Prostate gland (tissue), 2 donors: ENCODE measurements at regions not wholly inside any gene's neighbourhood (a gene's known extent, or its start where the extent isn't known, plus 50 kb on each side); places are given as distances from the start of the nearest gene placed in this dataset.
"Not testable (repeated sequence)": the region's sequence is repeated elsewhere in the genome, so short reads cannot be mapped to it uniquely, and the experiment has no call there.

Source experiments
- DNase-seq: peaks from one replicate; pipeline ENCODE4 v3.0.0-alpha.2; 2019; ENCODE audit warnings: low spot score
- H3K27ac ChIP-seq, 2 donors: fragments of 200-600 bp; sonication (generic); 2 replicates each; pipeline ENCODE4 v1.5.1; 2017 to 2019
- H3K27me3 ChIP-seq: fragments of 200-600 bp; sonication (generic); replicated peaks from 2 replicates; pipeline ENCODE4 v1.5.1; 2019; ENCODE audit not compliant: insufficient read depth
- H3K36me3 ChIP-seq, 2 donors: fragments of 200-600 bp; sonication (generic); 1 replicate in 1 of 2; 2 replicates in 1 of 2; pipeline versions ENCODE4 v1.5.1 to v1.8.1; 2017 to 2019
- H3K4me1 ChIP-seq: fragments of 200-600 bp; sonication (generic); replicated peaks from 2 replicates; pipeline ENCODE4 v1.5.1; 2019
- H3K4me3 ChIP-seq, 2 donors: fragments of 200-600 bp; sonication (generic); 2 replicates each; pipeline ENCODE4 v1.5.1; 2017 to 2019
- H3K9me3 ChIP-seq: fragments of 200-600 bp; sonication (generic); 2 replicates; pipeline ENCODE4 v1.5.1; 2017
- CTCF ChIP-seq, 4 experiments: fragments of 200-600 bp in 2 of 4; fragments of 450-650 bp in 2 of 4; sonication (generic) in 2 of 4; IDR thresholded peaks; 1 replicate in 3 of 4; 2 replicates in 1 of 4; pipeline ENCODE4 v1.5.1; 2016 to 2019; ENCODE audit warnings: antibody characterized with exemption in 4 of 4, mild to moderate bottlenecking in 2 of 4, moderate library complexity in 2 of 4
- POLR2A ChIP-seq: fragments of 450-650 bp; IDR thresholded peaks from one replicate; pipeline ENCODE4 v1.6.1; 2016; ENCODE audit warnings: antibody characterized with exemption, mild to moderate bottlenecking
- POLR2AphosphoS5 ChIP-seq: sonication (generic); formaldehyde crosslinking; IDR thresholded peaks from one replicate; pipeline ENCODE4 v1.6.1; 2017; ENCODE audit warnings: antibody characterized with exemption
- WGBS: methylation state at CpG from one replicate; pipeline ENCODE4 v1.1.5; 2018; 5-methylcytosine and 5-hydroxymethylcytosine counted together
- intact Hi-C: fragments of 100-400 bp; cut with DNase I; formaldehyde crosslinking; loops from one replicate; pipeline ENCODE4 v1.14.2; 2022

- TF ChIP-seq CTCF (IDR thresholded peaks at IDR 0.05) (no peak), POLR2AphosphoS5 (no peak), POLR2A (no peak)
- intact Hi-C loops = no loop called here
- Histone ChIP-seq H3K4me1 (no peaks in the 10 kb centered on the region), H3K4me3 (no peak overlapping the region), H3K27ac (no peak overlapping the region), H3K27me3 (no peaks in the 10 kb centered on the region), H3K9me3 (no peaks in the 10 kb centered on the region), H3K36me3 (no peaks in the 10 kb centered on the region)
- DNase-seq = no peak
Measured at GRCh38 chr4:167973513-167973912, 118.8 kb upstream of the ANXA10 start.

GRCh38 chr4:167985565-167985964 lies 106.8 kb upstream of the ANXA10 start:
- no peaks in the 10 kb centered on the region for H3K27me3 ChIP-seq
- no peaks in the 10 kb centered on the region for H3K36me3 ChIP-seq
- no peaks in the 10 kb centered on the region for H3K9me3 ChIP-seq
- no peak overlapping the region for H3K4me3 ChIP-seq
- intact Hi-C loops = no loop called here
- TF ChIP-seq POLR2AphosphoS5 = no peak
- no peak for TF ChIP-seq CTCF (IDR thresholded peaks at IDR 0.05)
- no peak for TF ChIP-seq POLR2A
- H3K27ac ChIP-seq = no peak overlapping the region
- H3K4me1 ChIP-seq = no peaks in the 10 kb centered on the region
- DNase-seq = no peak

- DNase-seq = no peak
- Histone ChIP-seq H3K27me3 (no peaks in the 10 kb centered on the region), H3K4me3 (no peak overlapping the region), H3K4me1 (no peaks in the 10 kb centered on the region), H3K27ac (no peak overlapping the region), H3K36me3 (no peaks in the 10 kb centered on the region), H3K9me3 (no peaks in the 10 kb centered on the region)
- intact Hi-C loops = loop anchor here (1.0 kb wide), 1 partner anchor 12 kb away; no protein-coding TSS in a partner anchor
- WGBS = 95% methylated on average over 2 of the region's 3 CpGs
- TF ChIP-seq CTCF (IDR thresholded peaks at IDR 0.05) (no peak), POLR2A (no peak), POLR2AphosphoS5 (no peak)
Measured at GRCh38 chr4:167986044-167986443, 106.3 kb upstream of the ANXA10 start.

- H3K4me3 ChIP-seq = no peak overlapping the region
- no peak overlapping the region for H3K27ac ChIP-seq
- H3K36me3 ChIP-seq = no peaks in the 10 kb centered on the region
- WGBS = 93% methylated on average over 2 of the region's 2 CpGs
- no peak for TF ChIP-seq POLR2A
- no peak for TF ChIP-seq POLR2AphosphoS5
- TF ChIP-seq CTCF (IDR thresholded peaks at IDR 0.05) = no peak
- no peaks in the 10 kb centered on the region for H3K9me3 ChIP-seq
- intact Hi-C loops = no loop called here
- H3K4me1 ChIP-seq = no peaks in the 10 kb centered on the region
- no peaks in the 10 kb centered on the region for H3K27me3 ChIP-seq
- DNase-seq = no peak
Measured at GRCh38 chr4:167987285-167987684, 105.1 kb upstream of the ANXA10 start.

GRCh38 chr4:167989815-167990214 lies 102.5 kb upstream of the ANXA10 start:
- H3K9me3 ChIP-seq = no peaks in the 10 kb centered on the region
- no peak overlapping the region for H3K27ac ChIP-seq
- H3K27me3 ChIP-seq = no peaks in the 10 kb centered on the region
- intact Hi-C loops = no loop called here
- WGBS = 45% methylated on average over 2 of the region's 2 CpGs
- no peak overlapping the region for H3K4me3 ChIP-seq
- no peaks in the 10 kb centered on the region for H3K36me3 ChIP-seq
- TF ChIP-seq CTCF (IDR thresholded peaks at IDR 0.05) = no peak
- no peak for TF ChIP-seq POLR2AphosphoS5
- TF ChIP-seq POLR2A = no peak
- no peaks in the 10 kb centered on the region for H3K4me1 ChIP-seq
- DNase-seq = no peak

GRCh38 chr4:168008112-168008511 lies 84.2 kb upstream of the ANXA10 start:
- H3K4me1 ChIP-seq, DNase-seq: not testable (repeated sequence)
- WGBS = 95% methylated on average over 6 of the region's 6 CpGs

More at GRCh38 chr4:168008112-168008511, 84.2 kb upstream of the ANXA10 start:
- H3K4me3 ChIP-seq, intact Hi-C loops, H3K9me3 ChIP-seq, H3K36me3 ChIP-seq, H3K27ac ChIP-seq, H3K27me3 ChIP-seq: not testable (repeated sequence)
